ENCODE measurements at regions not wholly inside any gene's neighbourhood (a gene's known extent, or its start where the extent isn't known, plus 50 kb on each side); places are given as distances from the start of the nearest gene placed in this dataset.
"Not testable (repeated sequence)": the region's sequence is repeated elsewhere in the genome, so short reads cannot be mapped to it uniquely, and the experiment has no call there.

DNA sequence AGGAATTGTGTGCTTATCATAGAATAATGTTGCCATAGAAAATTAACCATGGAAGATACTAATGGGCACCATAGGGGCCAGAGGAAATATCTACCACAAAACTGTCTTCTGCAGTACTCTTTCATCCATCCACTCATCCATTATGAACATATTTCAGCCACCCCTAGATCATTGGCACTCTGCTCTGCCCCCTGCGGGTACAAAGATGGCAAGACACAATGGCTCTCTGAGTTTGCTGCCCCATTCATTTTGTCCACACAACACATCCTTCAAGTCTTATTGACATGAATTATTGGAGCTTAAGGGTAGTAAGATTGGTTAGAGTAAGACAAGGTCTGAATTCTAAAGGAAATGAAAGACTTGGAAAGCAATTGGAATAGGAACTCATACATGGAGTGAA is 1224.7 kb upstream of the CELF4 start:
- Histone ChIP-seq H3K79me2 (ENCODE audit: insufficient read depth, low read length) (no peaks in the 10 kb centered on the region), H3K9me3 (ENCODE audit: insufficient read depth, low read depth, low read length) (no peaks in the 10 kb centered on the region), H3K27ac (ENCODE audit: low read depth, low read length) (no peak overlapping the region), H3K4me2 (ENCODE audit: low read length) (no peak overlapping the region), H3K27me3 (ENCODE audit: insufficient read depth, low read length) (no peaks in the 10 kb centered on the region), H3K36me3 (ENCODE audit: insufficient read depth, low read length) (no peaks in the 10 kb centered on the region), H2AFZ (ENCODE audit: low read depth, low read length) (no peak overlapping the region), H3K4me1 (ENCODE audit: insufficient read depth, low read length) (no peaks in the 10 kb centered on the region), H3K4me3 (ENCODE audit: insufficient read depth, low read depth, low read length) (no peak overlapping the region), H4K20me1 (ENCODE audit: insufficient read depth, low read length) (no peaks in the 10 kb centered on the region), H3K9ac (ENCODE audit: low read length) (no peak overlapping the region)
- FAIRE-seq (no peak), DNase-seq (ENCODE audit: low read depth) (no peak)
- TF ChIP-seq EZH2 (IDR thresholded peaks at IDR 0.05; ENCODE audit: insufficient read depth, low read length), result no peak
- TF ChIP-seq, protein P1, sequence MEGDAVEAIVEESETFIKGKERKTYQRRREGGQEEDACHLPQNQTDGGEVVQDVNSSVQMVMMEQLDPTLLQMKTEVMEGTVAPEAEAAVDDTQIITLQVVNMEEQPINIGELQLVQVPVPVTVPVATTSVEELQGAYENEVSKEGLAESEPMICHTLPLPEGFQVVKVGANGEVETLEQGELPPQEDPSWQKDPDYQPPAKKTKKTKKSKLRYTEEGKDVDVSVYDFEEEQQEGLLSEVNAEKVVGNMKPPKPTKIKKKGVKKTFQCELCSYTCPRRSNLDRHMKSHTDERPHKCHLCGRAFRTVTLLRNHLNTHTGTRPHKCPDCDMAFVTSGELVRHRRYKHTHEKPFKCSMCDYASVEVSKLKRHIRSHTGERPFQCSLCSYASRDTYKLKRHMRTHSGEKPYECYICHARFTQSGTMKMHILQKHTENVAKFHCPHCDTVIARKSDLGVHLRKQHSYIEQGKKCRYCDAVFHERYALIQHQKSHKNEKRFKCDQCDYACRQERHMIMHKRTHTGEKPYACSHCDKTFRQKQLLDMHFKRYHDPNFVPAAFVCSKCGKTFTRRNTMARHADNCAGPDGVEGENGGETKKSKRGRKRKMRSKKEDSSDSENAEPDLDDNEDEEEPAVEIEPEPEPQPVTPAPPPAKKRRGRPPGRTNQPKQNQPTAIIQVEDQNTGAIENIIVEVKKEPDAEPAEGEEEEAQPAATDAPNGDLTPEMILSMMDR (IDR thresholded peaks at IDR 0.05; ENCODE audit: insufficient read depth, low read depth, low read length), result no peak
- H3K9me3 Mint-ChIP-seq (ENCODE audit: unreplicated experiment), result peaks cover 3% of the 10 kb centered on the region
- H3K27me3 Mint-ChIP-seq (ENCODE audit: low read depth, unreplicated experiment), result no peaks in the 10 kb centered on the region
- no peaks in the 10 kb centered on the region for H3K36me3 Mint-ChIP-seq (ENCODE audit: low read depth, unreplicated experiment)
- no peak overlapping the region for H3K4me3 Mint-ChIP-seq (ENCODE audit: unreplicated experiment)
- H3K4me1 Mint-ChIP-seq (ENCODE audit: low read depth, unreplicated experiment), result no peaks in the 10 kb centered on the region
- no peak overlapping the region for H3K27ac Mint-ChIP-seq (ENCODE audit: unreplicated experiment)

DNA sequence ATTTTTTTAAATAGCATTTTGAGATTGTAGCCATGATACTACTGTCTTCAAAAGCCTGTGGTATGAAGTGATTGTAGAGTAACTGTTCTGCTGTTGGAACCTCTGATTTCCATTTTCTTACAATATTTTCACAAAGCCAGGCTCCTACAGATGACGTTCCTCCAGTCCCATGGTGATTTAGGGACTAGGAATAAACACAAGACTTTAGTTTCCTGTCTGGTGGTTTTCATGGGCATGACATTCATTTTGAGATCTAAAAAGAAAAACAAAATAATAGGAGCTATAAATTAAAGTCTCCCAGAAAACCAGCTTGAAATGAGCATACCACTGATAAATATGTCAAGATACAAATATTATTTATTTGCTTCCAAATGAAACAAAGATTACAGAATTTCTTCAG is 1223.5 kb upstream of the CELF4 start:
- Histone ChIP-seq H3K36me3 (ENCODE audit: insufficient read depth, low read length) (no peaks in the 10 kb centered on the region), H3K27ac (ENCODE audit: low read depth, low read length) (no peak overlapping the region), H3K4me2 (ENCODE audit: low read length) (no peak overlapping the region), H3K4me1 (ENCODE audit: insufficient read depth, low read length) (no peaks in the 10 kb centered on the region), H3K79me2 (ENCODE audit: insufficient read depth, low read length) (no peaks in the 10 kb centered on the region), H3K27me3 (ENCODE audit: insufficient read depth, low read length) (no peaks in the 10 kb centered on the region), H3K4me3 (ENCODE audit: insufficient read depth, low read depth, low read length) (no peak overlapping the region), H2AFZ (ENCODE audit: low read depth, low read length) (no peak overlapping the region), H3K9ac (ENCODE audit: low read length) (no peak overlapping the region), H4K20me1 (ENCODE audit: insufficient read depth, low read length) (no peaks in the 10 kb centered on the region), H3K9me3 (ENCODE audit: insufficient read depth, low read depth, low read length) (no peaks in the 10 kb centered on the region)
- Mint-ChIP-seq H3K36me3 (ENCODE audit: low read depth, unreplicated experiment) (no peaks in the 10 kb centered on the region), H3K4me3 (ENCODE audit: unreplicated experiment) (no peak overlapping the region), H3K27me3 (ENCODE audit: low read depth, unreplicated experiment) (no peaks in the 10 kb centered on the region), H3K4me1 (ENCODE audit: low read depth, unreplicated experiment) (no peaks in the 10 kb centered on the region), H3K9me3 (ENCODE audit: unreplicated experiment) (peaks cover 3% of the 10 kb centered on the region), H3K27ac (ENCODE audit: unreplicated experiment) (no peak overlapping the region)
- DNase-seq (ENCODE audit: low read depth), result no peak
- TF ChIP-seq, protein P1 (IDR thresholded peaks at IDR 0.05; ENCODE audit: insufficient read depth, low read depth, low read length), result no peak
- TF ChIP-seq EZH2 (IDR thresholded peaks at IDR 0.05; ENCODE audit: insufficient read depth, low read length), result no peak
- FAIRE-seq, result no peak

DNA sequence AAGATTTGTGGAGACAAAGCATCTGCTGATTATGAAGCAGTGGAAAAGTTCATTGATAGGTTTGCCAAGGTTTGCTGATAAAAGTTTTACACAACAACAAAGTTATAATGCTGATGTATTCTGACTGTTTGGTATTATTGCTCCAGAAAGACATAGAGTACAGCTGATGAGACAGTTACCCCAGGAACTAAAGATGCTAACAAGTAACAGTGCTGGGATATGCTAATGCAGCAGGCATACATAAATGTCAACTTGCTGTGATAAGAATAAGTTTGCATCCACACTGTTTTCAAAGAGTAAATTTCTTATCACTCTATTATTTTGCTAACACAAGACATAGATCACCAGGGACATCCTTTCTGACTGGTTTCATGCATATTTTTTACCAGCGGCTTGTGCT is 1221.3 kb upstream of the CELF4 start:
- Histone ChIP-seq H3K4me2 (ENCODE audit: low read length) (no peak overlapping the region), H2AFZ (ENCODE audit: low read depth, low read length) (no peak overlapping the region), H3K79me2 (ENCODE audit: insufficient read depth, low read length) (no peaks in the 10 kb centered on the region), H3K27me3 (ENCODE audit: insufficient read depth, low read length) (no peaks in the 10 kb centered on the region), H3K36me3 (ENCODE audit: insufficient read depth, low read length) (no peaks in the 10 kb centered on the region), H4K20me1 (ENCODE audit: insufficient read depth, low read length) (no peaks in the 10 kb centered on the region), H3K4me1 (ENCODE audit: insufficient read depth, low read length) (no peaks in the 10 kb centered on the region), H3K4me3 (ENCODE audit: insufficient read depth, low read depth, low read length) (no peak overlapping the region), H3K9me3 (ENCODE audit: insufficient read depth, low read depth, low read length) (no peaks in the 10 kb centered on the region), H3K9ac (ENCODE audit: low read length) (no peak overlapping the region), H3K27ac (ENCODE audit: low read depth, low read length) (no peak overlapping the region)
- no peaks in the 10 kb centered on the region for H3K36me3 Mint-ChIP-seq (ENCODE audit: low read depth, unreplicated experiment)
- DNase-seq (ENCODE audit: low read depth) (no peak), FAIRE-seq (no peak)
- no peak overlapping the region for H3K4me3 Mint-ChIP-seq (ENCODE audit: unreplicated experiment)
- no peak for TF ChIP-seq EZH2 (IDR thresholded peaks at IDR 0.05; ENCODE audit: insufficient read depth, low read length)
- TF ChIP-seq, protein P1 (IDR thresholded peaks at IDR 0.05; ENCODE audit: insufficient read depth, low read depth, low read length), result no peak
- peaks cover 3% of the 10 kb centered on the region for H3K9me3 Mint-ChIP-seq (ENCODE audit: unreplicated experiment)
- H3K27me3 Mint-ChIP-seq (ENCODE audit: low read depth, unreplicated experiment), result no peaks in the 10 kb centered on the region
- no peak overlapping the region for H3K27ac Mint-ChIP-seq (ENCODE audit: unreplicated experiment)
- H3K4me1 Mint-ChIP-seq (ENCODE audit: low read depth, unreplicated experiment), result no peaks in the 10 kb centered on the region

DNA sequence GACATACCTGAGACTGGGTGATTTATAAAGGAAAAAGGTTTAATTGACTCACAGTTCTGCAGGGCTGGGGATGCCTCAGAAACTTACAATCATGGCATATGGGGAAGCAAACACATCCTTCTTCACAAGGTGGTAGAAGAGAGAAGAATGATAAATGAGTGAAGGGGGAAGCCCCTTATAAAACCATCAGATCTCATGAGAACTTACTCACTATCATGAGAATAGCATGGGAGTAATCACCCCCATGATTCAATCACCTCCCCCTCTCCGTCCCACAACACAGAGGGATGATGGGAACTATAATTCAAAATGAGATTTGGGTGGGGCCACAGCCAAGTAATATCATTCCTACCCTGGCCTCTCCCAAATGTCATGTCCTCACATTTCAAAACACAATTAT is 1206.0 kb upstream of the CELF4 start:
- H4K20me1 ChIP-seq (ENCODE audit: insufficient read depth, low read length); H3K4me3 ChIP-seq (ENCODE audit: insufficient read depth, low read depth, low read length); H3K9me3 Mint-ChIP-seq (ENCODE audit: unreplicated experiment); H3K27ac ChIP-seq (ENCODE audit: low read depth, low read length); H3K9me3 ChIP-seq (ENCODE audit: insufficient read depth, low read depth, low read length); H3K9ac ChIP-seq (ENCODE audit: low read length); H3K79me2 ChIP-seq (ENCODE audit: insufficient read depth, low read length); H3K4me1 Mint-ChIP-seq (ENCODE audit: low read depth, unreplicated experiment); H3K27me3 ChIP-seq (ENCODE audit: insufficient read depth, low read length); FAIRE-seq; H3K36me3 Mint-ChIP-seq (ENCODE audit: low read depth, unreplicated experiment); H3K27me3 Mint-ChIP-seq (ENCODE audit: low read depth, unreplicated experiment); H3K4me1 ChIP-seq (ENCODE audit: insufficient read depth, low read length); H3K27ac Mint-ChIP-seq (ENCODE audit: unreplicated experiment); DNase-seq (ENCODE audit: low read depth); H2AFZ ChIP-seq (ENCODE audit: low read depth, low read length); H3K4me3 Mint-ChIP-seq (ENCODE audit: unreplicated experiment); H3K4me2 ChIP-seq (ENCODE audit: low read length); H3K36me3 ChIP-seq (ENCODE audit: insufficient read depth, low read length): not testable (repeated sequence)
